Dendritic cell treated with granulocyte-macrophage colony-stimulating factor and Interleukin-4, amounts not matched to agents 40 ng/mL and 50 ng/mL, for 4 days (primary cell): ENCODE measurements at regions not wholly inside any gene's neighbourhood (a gene's known extent, or its start where the extent isn't known, plus 50 kb on each side); places are given as distances from the start of the nearest gene placed in this dataset.

Source experiments
- H3K27ac Mint-ChIP-seq: one replicate; pipeline ENCODE4 v1.8.0; 2022; ENCODE audit warnings: mild to moderate bottlenecking, mixed read lengths
- H3K27me3 Mint-ChIP-seq: one replicate; pipeline ENCODE4 v1.8.0; 2022; ENCODE audit warnings: mild to moderate bottlenecking, mixed read lengths
- H3K36me3 Mint-ChIP-seq: one replicate; pipeline ENCODE4 v1.8.0; 2022; ENCODE audit warnings: low read depth, mixed read lengths
- H3K4me1 Mint-ChIP-seq: one replicate; pipeline ENCODE4 v1.8.0; 2022; ENCODE audit warnings: low read depth, mixed read lengths
- H3K4me3 Mint-ChIP-seq: one replicate; pipeline ENCODE4 v1.8.0; 2022; ENCODE audit warnings: mild to moderate bottlenecking, moderate library complexity, mixed read lengths
- H3K9me3 Mint-ChIP-seq: one replicate; pipeline ENCODE4 v1.8.0; 2022; ENCODE audit warnings: mixed read lengths
- intact Hi-C: fragments of 100-400 bp; cut with micrococcal nuclease; formaldehyde crosslinking; loops from one replicate; pipeline ENCODE4 v1.15.0; 2022

GRCh38 chr12:16685107-16685506, 79.1 kb upstream of the LMO3 start:
- H3K4me3 Mint-ChIP-seq = no peak overlapping the region
- H3K27ac Mint-ChIP-seq = no peak overlapping the region
- H3K4me1 Mint-ChIP-seq = no peaks in the 10 kb centered on the region
- H3K9me3 Mint-ChIP-seq = no peaks in the 10 kb centered on the region
- H3K36me3 Mint-ChIP-seq = no peaks in the 10 kb centered on the region
- H3K27me3 Mint-ChIP-seq = no peaks in the 10 kb centered on the region
- intact Hi-C loops = no loop called here

- no peak overlapping the region for H3K27ac Mint-ChIP-seq
- H3K4me3 Mint-ChIP-seq = no peak overlapping the region
- no peaks in the 10 kb centered on the region for H3K36me3 Mint-ChIP-seq
- H3K9me3 Mint-ChIP-seq = no peaks in the 10 kb centered on the region
- intact Hi-C loops = no loop called here
- no peaks in the 10 kb centered on the region for H3K27me3 Mint-ChIP-seq
- no peaks in the 10 kb centered on the region for H3K4me1 Mint-ChIP-seq
These were observed 75.2 kb upstream of the LMO3 start for GRCh38 chr12:16681196-16681595.

- intact Hi-C loops = no loop called here
- Mint-ChIP-seq H3K4me1 (no peaks in the 10 kb centered on the region), H3K4me3 (no peak overlapping the region), H3K27me3 (no peaks in the 10 kb centered on the region), H3K9me3 (no peaks in the 10 kb centered on the region), H3K27ac (no peak overlapping the region), H3K36me3 (no peaks in the 10 kb centered on the region)
These were observed 69.5 kb upstream of the LMO3 start for GRCh38 chr12:16675438-16675837.

- no peaks in the 10 kb centered on the region for H3K36me3 Mint-ChIP-seq
- no peak overlapping the region for H3K27ac Mint-ChIP-seq
- H3K27me3 Mint-ChIP-seq = no peaks in the 10 kb centered on the region
- H3K9me3 Mint-ChIP-seq = no peaks in the 10 kb centered on the region
- intact Hi-C loops = no loop called here
- H3K4me1 Mint-ChIP-seq = no peaks in the 10 kb centered on the region
- no peak overlapping the region for H3K4me3 Mint-ChIP-seq
These were observed 68.9 kb upstream of the LMO3 start for GRCh38 chr12:16674885-16675284.

- no peak overlapping the region for H3K27ac Mint-ChIP-seq
- H3K36me3 Mint-ChIP-seq = no peaks in the 10 kb centered on the region
- no peaks in the 10 kb centered on the region for H3K4me1 Mint-ChIP-seq
- no peak overlapping the region for H3K4me3 Mint-ChIP-seq
- H3K27me3 Mint-ChIP-seq = no peaks in the 10 kb centered on the region
- H3K9me3 Mint-ChIP-seq = no peaks in the 10 kb centered on the region
- intact Hi-C loops = no loop called here
These were observed 64.6 kb upstream of the LMO3 start for GRCh38 chr12:16670456-16671050.

- intact Hi-C loops = no loop called here
- Mint-ChIP-seq H3K4me3 (no peak overlapping the region), H3K27me3 (no peaks in the 10 kb centered on the region), H3K27ac (no peak overlapping the region), H3K9me3 (no peaks in the 10 kb centered on the region), H3K36me3 (no peaks in the 10 kb centered on the region), H3K4me1 (no peaks in the 10 kb centered on the region)
These were observed 63.8 kb upstream of the LMO3 start for GRCh38 chr12:16669756-16670155.

- H3K4me3 Mint-ChIP-seq = no peak overlapping the region
- intact Hi-C loops = no loop called here
- H3K36me3 Mint-ChIP-seq = no peaks in the 10 kb centered on the region
- H3K27me3 Mint-ChIP-seq = no peaks in the 10 kb centered on the region
- H3K9me3 Mint-ChIP-seq = no peaks in the 10 kb centered on the region
- no peaks in the 10 kb centered on the region for H3K4me1 Mint-ChIP-seq
- H3K27ac Mint-ChIP-seq = no peak overlapping the region
These were observed 62.2 kb upstream of the LMO3 start for GRCh38 chr12:16668198-16668597.

GRCh38 chr12:16658699-16659098, 52.7 kb upstream of the LMO3 start:
- no peak overlapping the region for H3K4me3 Mint-ChIP-seq
- peaks cover 53% of the 10 kb centered on the region for H3K9me3 Mint-ChIP-seq
- no peaks in the 10 kb centered on the region for H3K4me1 Mint-ChIP-seq
- H3K36me3 Mint-ChIP-seq = no peaks in the 10 kb centered on the region
- no peak overlapping the region for H3K27ac Mint-ChIP-seq
- no peaks in the 10 kb centered on the region for H3K27me3 Mint-ChIP-seq
- intact Hi-C loops = no loop called here
